ENCODE measurements at regions not wholly inside any gene's neighbourhood (a gene's known extent, or its start where the extent isn't known, plus 50 kb on each side); places are given as distances from the start of the nearest gene placed in this dataset.

- TF ChIP-seq POLR2A (IDR thresholded peaks at IDR 0.05) (no peak), CTCF (IDR thresholded peaks at IDR 0.05) (no peak)
Measured at GRCh38 chr2:140154706-140155105, 1374.5 kb upstream of the NXPH2 start.

All from testis (tissue), 2 donors.